ENCODE measurements at regions not wholly inside any gene's neighbourhood (a gene's known extent, or its start where the extent isn't known, plus 50 kb on each side); places are given as distances from the start of the nearest gene placed in this dataset.

DNA sequence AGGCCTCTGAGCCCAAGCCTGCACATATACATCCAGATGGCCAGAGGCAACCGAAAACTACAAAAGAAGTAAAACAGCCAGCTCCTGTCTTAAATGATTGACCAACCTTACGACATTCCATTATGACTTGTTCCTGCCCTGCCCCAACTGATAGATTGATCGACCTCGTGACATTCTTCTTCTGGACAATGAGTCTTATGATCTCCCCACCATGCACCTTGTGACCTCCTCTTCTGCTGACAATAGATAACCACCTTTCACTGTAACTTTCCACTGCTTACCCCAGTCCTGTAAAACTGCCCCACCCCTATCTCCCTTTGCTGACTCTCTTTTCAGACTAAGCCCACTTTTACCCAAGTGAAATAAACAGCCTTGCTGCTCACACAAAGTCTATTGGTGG, 670.0 kb upstream of the PKDCC start:
- TF ChIP-seq, protein P1, sequence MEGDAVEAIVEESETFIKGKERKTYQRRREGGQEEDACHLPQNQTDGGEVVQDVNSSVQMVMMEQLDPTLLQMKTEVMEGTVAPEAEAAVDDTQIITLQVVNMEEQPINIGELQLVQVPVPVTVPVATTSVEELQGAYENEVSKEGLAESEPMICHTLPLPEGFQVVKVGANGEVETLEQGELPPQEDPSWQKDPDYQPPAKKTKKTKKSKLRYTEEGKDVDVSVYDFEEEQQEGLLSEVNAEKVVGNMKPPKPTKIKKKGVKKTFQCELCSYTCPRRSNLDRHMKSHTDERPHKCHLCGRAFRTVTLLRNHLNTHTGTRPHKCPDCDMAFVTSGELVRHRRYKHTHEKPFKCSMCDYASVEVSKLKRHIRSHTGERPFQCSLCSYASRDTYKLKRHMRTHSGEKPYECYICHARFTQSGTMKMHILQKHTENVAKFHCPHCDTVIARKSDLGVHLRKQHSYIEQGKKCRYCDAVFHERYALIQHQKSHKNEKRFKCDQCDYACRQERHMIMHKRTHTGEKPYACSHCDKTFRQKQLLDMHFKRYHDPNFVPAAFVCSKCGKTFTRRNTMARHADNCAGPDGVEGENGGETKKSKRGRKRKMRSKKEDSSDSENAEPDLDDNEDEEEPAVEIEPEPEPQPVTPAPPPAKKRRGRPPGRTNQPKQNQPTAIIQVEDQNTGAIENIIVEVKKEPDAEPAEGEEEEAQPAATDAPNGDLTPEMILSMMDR (conservative IDR thresholded peaks at IDR 0.05; ENCODE audit: low read length) = no peak
- TF ChIP-seq EZH2phosphoT487 (IDR thresholded peaks at IDR 0.05; ENCODE audit: borderline replicate concordance, low read depth, low read length) = no peak
